Liver (tissue), 3 donors: ENCODE measurements at regions not wholly inside any gene's neighbourhood (a gene's known extent, or its start where the extent isn't known, plus 50 kb on each side); places are given as distances from the start of the nearest gene placed in this dataset.

Experiments used
- CTCF ChIP-seq: fragments of 150-350 bp; IDR thresholded peaks from 2 replicates; pipeline ENCODE4 v1.5.1; 2017; ENCODE audit warnings: improper control_type of control experiment, low read depth, low read length; ENCODE audit not compliant: missing input control
- RAD21 ChIP-seq, 2 donors: IDR thresholded peaks; 2 replicates each; pipeline ENCODE4 v1.6.1; 2016; ENCODE audit warnings: antibody characterized with exemption in 2 of 2, mild to moderate bottlenecking in 2 of 2
- TAF1 ChIP-seq: conservative IDR thresholded peaks from 2 replicates; pipeline ENCODE4 v1.6.1; 2016; ENCODE audit warnings: antibody characterized with exemption, mild to moderate bottlenecking
- donor health status: healthy.
- donor health status: healthy.

DNA sequence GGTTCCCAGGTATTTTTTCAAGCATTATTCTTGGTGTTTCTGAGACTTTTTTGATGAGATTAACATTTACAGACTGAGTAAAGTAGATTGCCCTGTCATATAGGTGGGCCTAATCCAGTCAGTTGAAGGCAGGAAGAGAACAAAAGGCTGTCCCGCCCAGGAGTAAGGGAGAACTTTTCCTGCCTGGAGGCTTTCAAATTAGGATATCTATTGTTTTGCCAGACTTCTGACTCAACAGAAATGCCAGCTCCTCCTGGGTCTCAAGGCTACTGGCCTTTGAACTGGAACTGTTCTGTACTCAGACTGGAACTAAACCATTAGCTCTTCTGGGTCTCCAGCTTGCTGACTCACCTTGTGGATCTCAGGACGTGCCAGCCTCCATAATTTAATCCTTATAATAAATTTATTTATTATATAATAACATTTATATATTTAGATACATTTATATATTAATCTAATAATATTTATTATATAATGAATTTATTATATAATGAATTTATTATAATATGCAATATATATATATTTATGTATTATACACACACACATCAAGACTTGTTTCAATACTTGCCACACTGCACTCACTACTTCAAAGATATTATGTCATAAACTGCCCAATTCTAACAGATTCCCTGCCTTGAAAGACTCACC lies 510.8 kb upstream of the B3GALT2 start:
- TF ChIP-seq CTCF (no peak), RAD21 (IDR thresholded peaks at IDR 0.05) (no peak), TAF1 (no peak)
